WTC11 (cell line): ENCODE measurements at regions not wholly inside any gene's neighbourhood (a gene's known extent, or its start where the extent isn't known, plus 50 kb on each side); places are given as distances from the start of the nearest gene placed in this dataset.

Source experiments
- ATAC-seq: fragments of 200-7000 bp; cut with Tn5 transposase; 2 replicates; pipeline ENCODE4 v1.10.0; 2021; ENCODE audit warnings: mild to moderate bottlenecking, moderate library complexity
- CTCF ChIA-PET: fragments of 300-600 bp; sonication (Branson Sonifier 250); formaldehyde crosslinking; loops from one replicate; lab custom pipeline; 2021; ENCODE audit warnings: antibody characterized with exemption; lab: Charles Lee
- POLR2A ChIA-PET: fragments of 350-600 bp; sonication (Branson Sonifier 250); formaldehyde crosslinking; loops from one replicate; lab custom pipeline; 2021; ENCODE audit warnings: antibody characterized with exemption; lab: Charles Lee
- DNase-seq: peaks from one replicate; pipeline ENCODE4 v3.0.0; 2021; ENCODE audit warnings: low spot score
- H3K27ac Mint-ChIP-seq: 2 replicates; pipeline ENCODE4 v1.8.0; 2021; ENCODE audit warnings: mixed read lengths
- H3K27me3 Mint-ChIP-seq: 2 replicates; pipeline ENCODE4 v1.8.0; 2021; ENCODE audit warnings: low read depth, mild to moderate bottlenecking, moderate library complexity, mixed read lengths
- H3K36me3 Mint-ChIP-seq: 2 replicates; pipeline ENCODE4 v1.8.0; 2021; ENCODE audit warnings: mixed read lengths
- H3K4me1 Mint-ChIP-seq: 2 replicates; pipeline ENCODE4 v1.8.0; 2022; ENCODE audit warnings: mixed read lengths
- H3K4me3 Mint-ChIP-seq: 2 replicates; pipeline ENCODE4 v1.8.0; 2021; ENCODE audit warnings: mild to moderate bottlenecking, moderate library complexity, mixed read lengths
- H3K9me3 Mint-ChIP-seq: 2 replicates; pipeline ENCODE4 v1.8.0; 2021; ENCODE audit warnings: mixed read lengths
- ATF1 ChIP-seq: sonication (generic); formaldehyde crosslinking; IDR thresholded peaks from 2 replicates; pipeline ENCODE4 v1.8.1; 2023; ENCODE audit warnings: mild to moderate bottlenecking, moderate library complexity, missing genetic modification reagents
- ERG ChIP-seq: fragments of 250-450 bp; sonication (Bioruptor Pico); IDR thresholded peaks from 2 replicates; pipeline ENCODE4 v1.8.0; 2021; ENCODE audit warnings: mild to moderate bottlenecking
- FOXJ3 ChIP-seq: sonication (generic); formaldehyde crosslinking; IDR thresholded peaks from 2 replicates; pipeline ENCODE4 v1.9.0; 2021; ENCODE audit warnings: missing genetic modification reagents, mild to moderate bottlenecking, borderline replicate concordance
- KAT7 ChIP-seq: sonication (generic); formaldehyde crosslinking; IDR thresholded peaks from 2 replicates; pipeline ENCODE4 v1.8.1; 2023; ENCODE audit warnings: missing genetic modification reagents, mild to moderate bottlenecking, borderline replicate concordance
- MLX ChIP-seq: sonication (generic); formaldehyde crosslinking; IDR thresholded peaks from 2 replicates; pipeline ENCODE4 v1.8.1; 2023; ENCODE audit warnings: mild to moderate bottlenecking, missing genetic modification reagents, moderate library complexity
- NR1H2 ChIP-seq: sonication (generic); formaldehyde crosslinking; IDR thresholded peaks from 2 replicates; pipeline ENCODE4 v1.9.0; 2021; ENCODE audit warnings: mild to moderate bottlenecking, moderate library complexity, missing genetic modification reagents
- PRDM15 ChIP-seq: sonication (generic); formaldehyde crosslinking; IDR thresholded peaks from 2 replicates; pipeline ENCODE4 v1.8.0; 2022; ENCODE audit warnings: missing genetic modification reagents
- PREB ChIP-seq: sonication (generic); formaldehyde crosslinking; IDR thresholded peaks from 2 replicates; pipeline ENCODE4 v1.8.1; 2022; ENCODE audit warnings: mild to moderate bottlenecking, missing genetic modification reagents, moderate library complexity, borderline replicate concordance
- SMAD3 ChIP-seq: sonication (generic); formaldehyde crosslinking; IDR thresholded peaks from 2 replicates; pipeline ENCODE4 v1.8.0; 2022; ENCODE audit warnings: missing genetic modification reagents, mild to moderate bottlenecking, borderline replicate concordance
- TCF7 ChIP-seq: sonication (generic); formaldehyde crosslinking; IDR thresholded peaks from 2 replicates; pipeline ENCODE4 v1.8.0; 2022; ENCODE audit warnings: mild to moderate bottlenecking, low read depth, missing genetic modification reagents, moderate library complexity
- TEAD4 ChIP-seq: sonication (generic); formaldehyde crosslinking; IDR thresholded peaks from 2 replicates; pipeline ENCODE4 v1.8.0; 2022; ENCODE audit warnings: mild to moderate bottlenecking, missing genetic modification reagents
- USF2 ChIP-seq: sonication (generic); formaldehyde crosslinking; IDR thresholded peaks from 2 replicates; pipeline ENCODE4 v1.8.1; 2023; ENCODE audit warnings: mild to moderate bottlenecking, missing genetic modification reagents, moderate library complexity
- ZBTB43 ChIP-seq: sonication (generic); formaldehyde crosslinking; IDR thresholded peaks from 2 replicates; pipeline ENCODE4 v1.8.1; 2023; ENCODE audit warnings: mild to moderate bottlenecking, missing genetic modification reagents
- ZNF281 ChIP-seq: sonication (generic); formaldehyde crosslinking; IDR thresholded peaks from 2 replicates; pipeline ENCODE4 v1.8.0; 2023; ENCODE audit warnings: mild to moderate bottlenecking, missing genetic modification reagents
- ZNF416 ChIP-seq: fragments of 250-450 bp; sonication (Bioruptor Pico); IDR thresholded peaks from 2 replicates; pipeline ENCODE4 v1.9.0; 2021; ENCODE audit warnings: mild to moderate bottlenecking, inconsistent platforms

- ATAC-seq: no peak
- Mint-ChIP-seq H3K9me3 (no peaks in the 10 kb centered on the region), H3K4me1 (0 out of 2 replicates have a peak, but pooled peaks cover 3% of the 10 kb centered on the region), H3K27me3 (no peaks in the 10 kb centered on the region), H3K4me3 (no peak overlapping the region), H3K27ac (no peak overlapping the region), H3K36me3 (no peaks in the 10 kb centered on the region)
- ChIA-PET POLR2A (no interaction called here), CTCF (no interaction called here)
- no peak for DNase-seq
- no peak for TF ChIP-seq TEAD4 (CRISPR knock-in tag)
Observed at GRCh38 chr3:117681619-117682018, 972.0 kb downstream of the TUSC7 start.

GRCh38 chr3:117687096-117687495, 977.5 kb downstream of the TUSC7 start:
- ChIA-PET POLR2A (no interaction called here), CTCF (no interaction called here)
- no peaks in the 10 kb centered on the region for H3K36me3 Mint-ChIP-seq
- no peak overlapping the region for H3K27ac Mint-ChIP-seq
- ATAC-seq (no peak), DNase-seq (no peak)
- H3K27me3 Mint-ChIP-seq: no peaks in the 10 kb centered on the region
- no peaks in the 10 kb centered on the region for H3K9me3 Mint-ChIP-seq
- TF ChIP-seq TCF7 (no peak), ZNF416 (CRISPR knock-in tag) (no peak), NR1H2 (CRISPR knock-in tag) (no peak), MLX (CRISPR knock-in tag) (no peak), PREB (no peak), FOXJ3 (CRISPR knock-in tag) (no peak), ATF1 (CRISPR knock-in tag) (no peak), PRDM15 (CRISPR knock-in tag) (no peak), ZNF281 (CRISPR knock-in tag) (no peak), ZBTB43 (CRISPR knock-in tag) (no peak), SMAD3 (CRISPR knock-in tag) (no peak), USF2 (CRISPR knock-in tag) (no peak), ERG (CRISPR knock-in tag) (no peak), KAT7 (no peak)
- H3K4me1 Mint-ChIP-seq: peaks cover 19% of the 10 kb centered on the region
- H3K4me3 Mint-ChIP-seq: no peak overlapping the region
